Superior temporal gyrus (tissue), 1 donor: ENCODE measurements at regions not wholly inside any gene's neighbourhood (a gene's known extent, or its start where the extent isn't known, plus 50 kb on each side); places are given as distances from the start of the nearest gene placed in this dataset.
"Not testable (repeated sequence)": the region's sequence is repeated elsewhere in the genome, so short reads cannot be mapped to it uniquely, and the experiment has no call there.

Source experiments
- DNase-seq: peaks from one replicate; pipeline ENCODE4 v3.0.0-alpha.2; 2016; ENCODE audit errors: extremely low spot score

GRCh38 chr7:81478664-81479063 is 291.2 kb downstream of the HGF start:
- DNase-seq: no peak

- not testable (repeated sequence) for DNase-seq
Measured at GRCh38 chr7:81478201-81478600, 291.6 kb downstream of the HGF start.

- DNase-seq: no peak
Measured at GRCh38 chr7:81473236-81473635, 296.6 kb downstream of the HGF start.

- no peak for DNase-seq
Measured at GRCh38 chr7:81470724-81471379, 299.0 kb downstream of the HGF start.

GRCh38 chr7:81469869-81470723 is 299.8 kb downstream of the HGF start:
- DNase-seq: peak; percentile 79

GRCh38 chr7:81469153-81469868 is 300.5 kb downstream of the HGF start:
- DNase-seq: no peak

- no peak for DNase-seq
Measured at GRCh38 chr7:81468526-81468925, 301.3 kb downstream of the HGF start.

GRCh38 chr7:81467964-81468363 is 301.9 kb downstream of the HGF start:
- DNase-seq: no peak

GRCh38 chr7:81462672-81463071 is 307.2 kb downstream of the HGF start:
- no peak for DNase-seq

- no peak for DNase-seq
Measured at GRCh38 chr7:81460250-81461045, 309.4 kb downstream of the HGF start.

- no peak for DNase-seq
Measured at GRCh38 chr7:81459485-81459884, 310.4 kb downstream of the HGF start.

GRCh38 chr7:81457852-81458522 is 311.9 kb downstream of the HGF start:
- DNase-seq: no peak

GRCh38 chr7:81453770-81454169 is 316.1 kb downstream of the HGF start:
- DNase-seq: not testable (repeated sequence)

- no peak for DNase-seq
Measured at GRCh38 chr7:81449105-81449504, 320.7 kb downstream of the HGF start.

GRCh38 chr7:81447351-81447952 is 322.4 kb downstream of the HGF start:
- DNase-seq: peak; percentile 46

GRCh38 chr7:81446212-81446611 is 323.6 kb downstream of the HGF start:
- no peak for DNase-seq

- no peak for DNase-seq
Measured at GRCh38 chr7:81445462-81445861, 324.4 kb downstream of the HGF start.

- DNase-seq: no peak
Measured at GRCh38 chr7:81441750-81442149, 328.1 kb downstream of the HGF start.

GRCh38 chr7:81439591-81439990 is 330.3 kb downstream of the HGF start:
- no peak for DNase-seq

GRCh38 chr7:81437160-81437559 is 332.7 kb downstream of the HGF start:
- DNase-seq: not testable (repeated sequence)
